GM18868 (cell line): ENCODE measurements at regions not wholly inside any gene's neighbourhood (a gene's known extent, or its start where the extent isn't known, plus 50 kb on each side); places are given as distances from the start of the nearest gene placed in this dataset.

Experiments used
- ATAC-seq: cut with Tn5 transposase; IDR thresholded peaks from one replicate; pipeline ENCODE4 v1.9.1; 2021; ENCODE audit warnings: mild to moderate bottlenecking, moderate library complexity; ENCODE audit not compliant: unreplicated experiment

GRCh38 chr6:140108167-140108566, 733.7 kb upstream of the CITED2 start:
- ATAC-seq, result no peak

- no peak for ATAC-seq
Observed at GRCh38 chr6:140107216-140107615, 732.8 kb upstream of the CITED2 start.

- ATAC-seq, result peak; percentile 58
Observed at GRCh38 chr6:140105857-140106256, 731.4 kb upstream of the CITED2 start.

- no peak for ATAC-seq
Observed at GRCh38 chr6:140105241-140105640, 730.8 kb upstream of the CITED2 start.

GRCh38 chr6:140101818-140102217, 727.4 kb upstream of the CITED2 start:
- ATAC-seq, result no peak

- ATAC-seq, result peak; percentile 58
Observed at GRCh38 chr6:140101367-140101766, 726.9 kb upstream of the CITED2 start.

GRCh38 chr6:140095532-140095931, 721.1 kb upstream of the CITED2 start:
- ATAC-seq, result no peak

GRCh38 chr6:140091895-140092294, 717.4 kb upstream of the CITED2 start:
- ATAC-seq, result no peak

- no peak for ATAC-seq
Observed at GRCh38 chr6:140090871-140091270, 716.4 kb upstream of the CITED2 start.

- no peak for ATAC-seq
Observed at GRCh38 chr6:140083375-140083774, 708.9 kb upstream of the CITED2 start.

- ATAC-seq, result no peak
Observed at GRCh38 chr6:140082867-140083297, 708.4 kb upstream of the CITED2 start.

GRCh38 chr6:140079328-140079727, 704.9 kb upstream of the CITED2 start:
- no peak for ATAC-seq

- ATAC-seq, result no peak
Observed at GRCh38 chr6:140078561-140079125, 704.2 kb upstream of the CITED2 start.

GRCh38 chr6:140077827-140078560, 703.5 kb upstream of the CITED2 start:
- no peak for ATAC-seq

GRCh38 chr6:140076105-140076504, 701.7 kb upstream of the CITED2 start:
- no peak for ATAC-seq

GRCh38 chr6:140073456-140073855, 699.0 kb upstream of the CITED2 start:
- no peak for ATAC-seq

GRCh38 chr6:140071601-140072062, 697.2 kb upstream of the CITED2 start:
- ATAC-seq, result peak; percentile 47

- ATAC-seq, result no peak
Observed at GRCh38 chr6:140070846-140071473, 696.5 kb upstream of the CITED2 start.

- no peak for ATAC-seq
Observed at GRCh38 chr6:140069576-140069975, 695.1 kb upstream of the CITED2 start.

GRCh38 chr6:140068801-140069200, 694.4 kb upstream of the CITED2 start:
- no peak for ATAC-seq

GRCh38 chr6:140064366-140064765, 689.9 kb upstream of the CITED2 start:
- ATAC-seq, result no peak

- ATAC-seq, result no peak
Observed at GRCh38 chr6:140063021-140063399, 688.6 kb upstream of the CITED2 start.
